ENCODE measurements at regions not wholly inside any gene's neighbourhood (a gene's known extent, or its start where the extent isn't known, plus 50 kb on each side); places are given as distances from the start of the nearest gene placed in this dataset.

GRCh38 chr16:9425236-9425635 lies 333.8 kb downstream of the HAPSTR1 start:
- no peaks in the 10 kb centered on the region for H3K9me3 Mint-ChIP-seq

GRCh38 chr16:9428355-9429005 lies 337.0 kb downstream of the HAPSTR1 start:
- Histone ChIP-seq H3K27ac (ENCODE audit: low read depth, low read length) (no peak overlapping the region), H3K4me3 (ENCODE audit: low read length) (no peak overlapping the region), H3K9ac (ENCODE audit: extremely low read depth, low read length, poor library complexity, severe bottlenecking) (no peak overlapping the region), H3K36me3 (ENCODE audit: control insufficient read depth, insufficient read depth, low read length) (no peaks in the 10 kb centered on the region), H3K4me1 (ENCODE audit: control insufficient read depth, insufficient read depth, low read length) (no peaks in the 10 kb centered on the region), H3K9me3 (ENCODE audit: control insufficient read depth, low read length) (no peaks in the 10 kb centered on the region), H3K27me3 (ENCODE audit: control insufficient read depth, insufficient read depth, low read length, poor library complexity, severe bottlenecking) (no peaks in the 10 kb centered on the region)
- H3K36me3 Mint-ChIP-seq (ENCODE audit: low read depth) = no peaks in the 10 kb centered on the region
- DNase-seq = no peak
- TF ChIP-seq CTCF (conservative IDR thresholded peaks at IDR 0.05) = no peak
- peaks cover 2% of the 10 kb centered on the region for H3K27me3 Mint-ChIP-seq (ENCODE audit: insufficient read depth)
- no peak overlapping the region for H3K4me3 Mint-ChIP-seq
- no peak overlapping the region for H3K27ac Mint-ChIP-seq
- WGBS, 2 experiments (ENCODE audit: insufficient coverage in 1 of 2, insufficient read length in 1 of 2) = 87 to 92% methylated on average over 6 to 7 of the region's 7 CpGs
- H3K4me1 Mint-ChIP-seq = peaks cover 6% of the 10 kb centered on the region
- no peaks in the 10 kb centered on the region for H3K9me3 Mint-ChIP-seq

More at GRCh38 chr16:9425236-9425635, 333.8 kb downstream of the HAPSTR1 start:
- DNase-seq = no peak
- TF ChIP-seq CTCF (conservative IDR thresholded peaks at IDR 0.05) = no peak
- Histone ChIP-seq H3K9ac (ENCODE audit: extremely low read depth, low read length, poor library complexity, severe bottlenecking) (no peak overlapping the region), H3K4me1 (ENCODE audit: control insufficient read depth, insufficient read depth, low read length) (no peaks in the 10 kb centered on the region), H3K27me3 (ENCODE audit: control insufficient read depth, insufficient read depth, low read length, poor library complexity, severe bottlenecking) (no peaks in the 10 kb centered on the region), H3K27ac (ENCODE audit: low read depth, low read length) (no peak overlapping the region), H3K4me3 (ENCODE audit: low read length) (no peak overlapping the region), H3K9me3 (ENCODE audit: control insufficient read depth, low read length) (no peaks in the 10 kb centered on the region), H3K36me3 (ENCODE audit: control insufficient read depth, insufficient read depth, low read length) (no peaks in the 10 kb centered on the region)
- Mint-ChIP-seq H3K4me3 (no peak overlapping the region), H3K27ac (no peak overlapping the region), H3K36me3 (ENCODE audit: low read depth) (no peaks in the 10 kb centered on the region), H3K27me3 (ENCODE audit: insufficient read depth) (peaks cover 2% of the 10 kb centered on the region), H3K4me1 (peaks cover 5% of the 10 kb centered on the region)
- 75 to 80% methylated on average over 1 to 3 of the region's 3 CpGs for WGBS, 2 experiments (ENCODE audit: insufficient coverage in 1 of 2, insufficient read length in 1 of 2)

- Mint-ChIP-seq H3K9me3 (no peaks in the 10 kb centered on the region), H3K27me3 (ENCODE audit: insufficient read depth) (peaks cover 2% of the 10 kb centered on the region)
- H3K9me3 ChIP-seq (ENCODE audit: control insufficient read depth, low read length) = no peaks in the 10 kb centered on the region
These were observed 338.3 kb downstream of the HAPSTR1 start for GRCh38 chr16:9429646-9430330.

More at GRCh38 chr16:9429646-9430330, 338.3 kb downstream of the HAPSTR1 start:
- 91 to 92% methylated on average over 7 to 10 of the region's 10 CpGs for WGBS, 2 experiments (ENCODE audit: insufficient coverage in 1 of 2, insufficient read length in 1 of 2)
- Histone ChIP-seq H3K27ac (ENCODE audit: low read depth, low read length) (no peak overlapping the region), H3K4me1 (ENCODE audit: control insufficient read depth, insufficient read depth, low read length) (no peaks in the 10 kb centered on the region), H3K27me3 (ENCODE audit: control insufficient read depth, insufficient read depth, low read length, poor library complexity, severe bottlenecking) (no peaks in the 10 kb centered on the region), H3K4me3 (ENCODE audit: low read length) (no peak overlapping the region), H3K9ac (ENCODE audit: extremely low read depth, low read length, poor library complexity, severe bottlenecking) (no peak overlapping the region), H3K36me3 (ENCODE audit: control insufficient read depth, insufficient read depth, low read length) (no peaks in the 10 kb centered on the region)
- peaks cover 6% of the 10 kb centered on the region for H3K4me1 Mint-ChIP-seq
- no peak for DNase-seq
- no peak overlapping the region for H3K27ac Mint-ChIP-seq
- no peak overlapping the region for H3K4me3 Mint-ChIP-seq
- TF ChIP-seq CTCF (conservative IDR thresholded peaks at IDR 0.05) = no peak
- H3K36me3 Mint-ChIP-seq (ENCODE audit: low read depth) = no peaks in the 10 kb centered on the region
